ENCODE measurements at regions not wholly inside any gene's neighbourhood (a gene's known extent, or its start where the extent isn't known, plus 50 kb on each side); places are given as distances from the start of the nearest gene placed in this dataset.

DNA sequence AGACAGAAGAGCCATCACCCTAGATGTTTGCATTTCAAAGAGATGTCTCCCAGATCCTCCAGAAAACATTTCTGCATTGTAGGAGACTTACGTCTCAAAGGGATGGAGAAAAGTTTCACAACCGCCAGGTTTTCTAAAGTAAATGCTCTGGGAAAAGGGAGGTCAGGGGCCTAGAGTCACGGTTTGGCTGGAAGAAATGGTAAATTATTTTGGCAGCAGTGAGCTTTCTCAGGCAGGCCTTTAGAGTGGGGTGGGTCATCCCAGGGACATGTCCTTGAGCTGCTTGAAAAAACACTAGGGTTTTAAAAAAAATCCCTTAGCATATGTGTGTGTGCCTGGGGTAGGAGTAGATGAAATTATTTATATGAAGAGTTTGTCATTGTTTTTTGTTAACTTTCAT lies 728.8 kb downstream of the TYW1 start:
- DNase-seq = no peak
- no peaks in the 10 kb centered on the region for H3K4me1 ChIP-seq (ENCODE audit: insufficient read depth, low read length)
- H3K36me3 Mint-ChIP-seq = no peaks in the 10 kb centered on the region
- H3K4me1 Mint-ChIP-seq = no peaks in the 10 kb centered on the region
- H3K27me3 ChIP-seq (ENCODE audit: insufficient read depth, low read length, poor library complexity, severe bottlenecking) = no peaks in the 10 kb centered on the region
- H3K27ac Mint-ChIP-seq = no peak overlapping the region
- no peaks in the 10 kb centered on the region for H3K36me3 ChIP-seq (ENCODE audit: insufficient read depth, low read length)
- H3K4me3 Mint-ChIP-seq = no peak overlapping the region
- no peaks in the 10 kb centered on the region for H3K27me3 Mint-ChIP-seq
- H3K27ac ChIP-seq (ENCODE audit: low read depth, low read length) = no peak overlapping the region
- ChIA-PET POLR2A (no interaction called here), CTCF (no interaction called here)
- H3K9me3 Mint-ChIP-seq = peaks cover 3 to 17% (median 10%) of the 10 kb centered on the region in 5 donors
- H3K9me3 ChIP-seq (ENCODE audit: low read length) = no peaks in the 10 kb centered on the region
- H3K4me3 ChIP-seq (ENCODE audit: low read length) = no peak overlapping the region

DNA sequence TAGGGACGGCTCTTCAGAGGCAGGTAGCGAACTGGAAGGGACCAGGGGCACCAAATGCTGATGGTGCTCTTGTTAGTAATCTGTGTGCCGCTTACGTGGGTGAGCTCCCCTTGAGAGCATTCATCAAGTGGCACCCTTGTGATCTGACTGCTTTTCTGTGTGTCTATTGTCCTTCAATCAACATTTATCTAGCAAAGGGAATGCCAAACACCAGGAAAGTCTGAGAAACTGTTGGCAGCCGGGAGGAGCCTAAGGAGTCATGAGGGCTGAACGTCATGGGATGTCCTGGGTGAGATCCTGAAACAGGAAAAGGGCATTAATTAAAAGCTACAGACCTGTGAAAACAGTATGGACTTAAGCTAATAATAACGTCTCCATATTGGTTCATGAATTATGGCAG lies 733.1 kb downstream of the TYW1 start:
- ChIA-PET POLR2A (no interaction called here), CTCF (no interaction called here)
- Histone ChIP-seq H3K36me3 (ENCODE audit: insufficient read depth, low read length) (no peaks in the 10 kb centered on the region), H3K9me3 (ENCODE audit: low read length) (no peaks in the 10 kb centered on the region), H3K27ac (ENCODE audit: low read depth, low read length) (no peak overlapping the region), H3K27me3 (ENCODE audit: insufficient read depth, low read length, poor library complexity, severe bottlenecking) (no peaks in the 10 kb centered on the region), H3K4me3 (ENCODE audit: low read length) (no peak overlapping the region), H3K4me1 (ENCODE audit: insufficient read depth, low read length) (no peaks in the 10 kb centered on the region)
- Mint-ChIP-seq H3K9me3 (peaks cover 3 to 11% (median 6%) of the 10 kb centered on the region in 5 donors), H3K4me1 (no peaks in the 10 kb centered on the region), H3K27me3 (peaks cover 0 to 1% of the 10 kb centered on the region in 2 donors), H3K27ac (no peak overlapping the region), H3K4me3 (no peak overlapping the region), H3K36me3 (no peaks in the 10 kb centered on the region)
- no peak for DNase-seq

GRCh38 chr7:67731704-67732103 lies 735.1 kb downstream of the TYW1 start:
- Histone ChIP-seq H3K4me1 (ENCODE audit: insufficient read depth, low read length) (no peaks in the 10 kb centered on the region), H3K27me3 (ENCODE audit: insufficient read depth, low read length, poor library complexity, severe bottlenecking) (no peaks in the 10 kb centered on the region), H3K27ac (ENCODE audit: low read depth, low read length) (no peak overlapping the region), H3K36me3 (ENCODE audit: insufficient read depth, low read length) (no peaks in the 10 kb centered on the region), H3K9me3 (ENCODE audit: low read length) (no peaks in the 10 kb centered on the region), H3K4me3 (ENCODE audit: low read length) (no peak overlapping the region)
- no peak for DNase-seq
- Mint-ChIP-seq H3K27me3 (peaks cover 0 to 1% of the 10 kb centered on the region in 2 donors), H3K4me1 (no peaks in the 10 kb centered on the region), H3K36me3 (no peaks in the 10 kb centered on the region), H3K27ac (no peak overlapping the region), H3K9me3 (peaks cover 3 to 9% (median 3%) of the 10 kb centered on the region in 5 donors), H3K4me3 (no peak overlapping the region)
- POLR2A ChIA-PET = no interaction called here
- CTCF ChIA-PET = no interaction called here

- no peaks in the 10 kb centered on the region for H3K36me3 Mint-ChIP-seq
- no peak for DNase-seq
- Histone ChIP-seq H3K9me3 (ENCODE audit: low read length) (no peaks in the 10 kb centered on the region), H3K4me3 (ENCODE audit: low read length) (no peak overlapping the region), H3K27ac (ENCODE audit: low read depth, low read length) (no peak overlapping the region), H3K4me1 (ENCODE audit: insufficient read depth, low read length) (no peaks in the 10 kb centered on the region), H3K36me3 (ENCODE audit: insufficient read depth, low read length) (no peaks in the 10 kb centered on the region), H3K27me3 (ENCODE audit: insufficient read depth, low read length, poor library complexity, severe bottlenecking) (no peaks in the 10 kb centered on the region)
- H3K4me3 Mint-ChIP-seq = no peak overlapping the region
- peaks cover 0 to 14% (median 5%) of the 10 kb centered on the region in 5 donors for H3K9me3 Mint-ChIP-seq
- H3K27ac Mint-ChIP-seq = no peak overlapping the region
- H3K4me1 Mint-ChIP-seq = no peaks in the 10 kb centered on the region
- ChIA-PET CTCF (no interaction called here), POLR2A (no interaction called here)
- H3K27me3 Mint-ChIP-seq = peaks cover 0 to 4% of the 10 kb centered on the region in 2 donors
These were observed 736.3 kb downstream of the TYW1 start for GRCh38 chr7:67732898-67733297.

DNA sequence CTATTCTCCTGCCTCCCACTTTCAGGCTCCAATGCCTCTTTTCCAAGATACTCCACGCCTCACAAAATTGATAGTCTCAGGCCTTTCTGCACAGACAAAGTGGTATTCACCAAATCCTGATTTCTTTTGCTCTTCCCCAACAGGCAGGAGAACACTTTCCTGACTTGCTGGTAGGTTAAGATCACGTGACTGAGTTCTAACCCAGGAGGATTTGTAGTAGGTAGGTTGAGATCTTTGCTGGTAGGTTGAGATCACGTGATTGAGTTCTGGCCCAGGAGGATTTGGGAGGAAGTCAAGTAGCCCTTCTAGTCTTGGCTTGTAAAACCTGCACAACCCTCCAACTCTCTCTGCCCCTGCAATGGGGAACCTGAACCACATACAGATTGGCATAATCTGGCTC lies 741.5 kb downstream of the TYW1 start:
- CTCF ChIA-PET = no interaction called here

GRCh38 chr7:67738958-67739357 lies 742.3 kb downstream of the TYW1 start:
- ChIA-PET CTCF (no interaction called here), POLR2A (no interaction called here)
- Histone ChIP-seq H3K9me3 (ENCODE audit: low read length) (no peaks in the 10 kb centered on the region), H3K36me3 (ENCODE audit: insufficient read depth, low read length) (no peaks in the 10 kb centered on the region), H3K4me3 (ENCODE audit: low read length) (no peak overlapping the region), H3K4me1 (ENCODE audit: insufficient read depth, low read length) (no peaks in the 10 kb centered on the region), H3K27me3 (ENCODE audit: insufficient read depth, low read length, poor library complexity, severe bottlenecking) (no peaks in the 10 kb centered on the region), H3K27ac (ENCODE audit: low read depth, low read length) (no peak overlapping the region)
- peaks cover 0 to 15% (median 9%) of the 10 kb centered on the region in 5 donors for H3K9me3 Mint-ChIP-seq
- H3K4me1 Mint-ChIP-seq = no peaks in the 10 kb centered on the region
- H3K27me3 Mint-ChIP-seq = peaks cover 0 to 4% of the 10 kb centered on the region in 2 donors
- no peak overlapping the region for H3K4me3 Mint-ChIP-seq
- H3K36me3 Mint-ChIP-seq = no peaks in the 10 kb centered on the region
- no peak overlapping the region for H3K27ac Mint-ChIP-seq
- no peak for DNase-seq

More for the DNA sequence above, 741.5 kb downstream of the TYW1 start:
- Mint-ChIP-seq H3K27ac (no peak overlapping the region), H3K36me3 (no peaks in the 10 kb centered on the region), H3K4me1 (no peaks in the 10 kb centered on the region), H3K27me3 (peaks cover 0 to 4% of the 10 kb centered on the region in 2 donors), H3K9me3 (peaks cover 0 to 15% (median 12%) of the 10 kb centered on the region in 5 donors), H3K4me3 (no peak overlapping the region)
- H3K27ac ChIP-seq (ENCODE audit: low read depth, low read length) = no peak overlapping the region
- POLR2A ChIA-PET = no interaction called here
- DNase-seq = no peak
- H3K27me3 ChIP-seq (ENCODE audit: insufficient read depth, low read length, poor library complexity, severe bottlenecking) = no peaks in the 10 kb centered on the region
- H3K36me3 ChIP-seq (ENCODE audit: insufficient read depth, low read length) = no peaks in the 10 kb centered on the region
- H3K9me3 ChIP-seq (ENCODE audit: low read length) = no peaks in the 10 kb centered on the region
- H3K4me1 ChIP-seq (ENCODE audit: insufficient read depth, low read length) = no peaks in the 10 kb centered on the region
- H3K4me3 ChIP-seq (ENCODE audit: low read length) = no peak overlapping the region

GRCh38 chr7:67743501-67743900 lies 746.9 kb downstream of the TYW1 start:
- Mint-ChIP-seq H3K9me3 (peaks cover 0 to 21% (median 8%) of the 10 kb centered on the region in 5 donors), H3K27ac (no peak overlapping the region), H3K27me3 (no peaks in the 10 kb centered on the region), H3K36me3 (no peaks in the 10 kb centered on the region), H3K4me1 (no peaks in the 10 kb centered on the region), H3K4me3 (no peak overlapping the region)
- H3K4me1 ChIP-seq (ENCODE audit: insufficient read depth, low read length) = no peaks in the 10 kb centered on the region
- no peaks in the 10 kb centered on the region for H3K27me3 ChIP-seq (ENCODE audit: insufficient read depth, low read length, poor library complexity, severe bottlenecking)
- ChIA-PET POLR2A (no interaction called here), CTCF (interaction anchor here (1.0 kb wide), 1 partner anchor 9 kb away, joined by 3 read pairs; no protein-coding TSS in a partner anchor)
- H3K4me3 ChIP-seq (ENCODE audit: low read length) = no peak overlapping the region
- no peak for DNase-seq
- H3K27ac ChIP-seq (ENCODE audit: low read depth, low read length) = no peak overlapping the region
- no peaks in the 10 kb centered on the region for H3K9me3 ChIP-seq (ENCODE audit: low read length)
- H3K36me3 ChIP-seq (ENCODE audit: insufficient read depth, low read length) = no peaks in the 10 kb centered on the region

GRCh38 chr7:67752227-67752626 lies 755.6 kb downstream of the TYW1 start:
- no peaks in the 10 kb centered on the region for H3K9me3 ChIP-seq (ENCODE audit: low read length)
- H3K4me1 ChIP-seq (ENCODE audit: insufficient read depth, low read length) = no peaks in the 10 kb centered on the region
- no peak overlapping the region for H3K4me3 ChIP-seq (ENCODE audit: low read length)
- ChIA-PET CTCF (interaction anchor here (1.1 kb wide), 1 partner anchor 8 kb away, joined by 3 read pairs; no protein-coding TSS in a partner anchor), POLR2A (no interaction called here)
- Mint-ChIP-seq H3K9me3 (peaks cover 0 to 8% (median 6%) of the 10 kb centered on the region in 5 donors), H3K4me3 (no peak overlapping the region), H3K27me3 (no peaks in the 10 kb centered on the region), H3K4me1 (no peaks in the 10 kb centered on the region), H3K27ac (no peak overlapping the region), H3K36me3 (no peaks in the 10 kb centered on the region)
- no peak for DNase-seq
- no peak overlapping the region for H3K27ac ChIP-seq (ENCODE audit: low read depth, low read length)
- no peaks in the 10 kb centered on the region for H3K27me3 ChIP-seq (ENCODE audit: insufficient read depth, low read length, poor library complexity, severe bottlenecking)
- no peaks in the 10 kb centered on the region for H3K36me3 ChIP-seq (ENCODE audit: insufficient read depth, low read length)

DNA sequence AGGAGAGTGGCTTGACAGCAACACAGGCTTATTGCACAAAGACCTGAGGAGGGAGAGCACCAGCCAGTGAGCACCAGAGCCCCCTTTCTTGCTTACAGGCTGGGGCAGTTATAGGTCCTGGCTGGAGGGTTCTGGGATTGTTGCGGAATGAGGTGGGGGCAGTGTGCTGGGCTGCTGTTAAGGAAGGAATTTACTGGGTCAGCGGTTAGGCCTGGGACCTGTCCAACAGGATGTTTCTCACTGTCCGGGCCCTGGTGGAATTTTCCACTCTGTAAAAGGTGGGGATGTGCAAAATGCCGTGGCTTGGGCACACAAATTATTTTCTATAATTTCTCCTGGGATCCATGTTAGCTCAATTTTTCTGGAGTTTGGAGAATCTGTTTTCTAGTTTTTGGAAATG lies 757.3 kb downstream of the TYW1 start:
- Mint-ChIP-seq H3K4me1 (no peaks in the 10 kb centered on the region), H3K27ac (no peak overlapping the region), H3K9me3 (peaks cover 2 to 8% (median 3%) of the 10 kb centered on the region in 5 donors), H3K36me3 (no peaks in the 10 kb centered on the region), H3K4me3 (no peak overlapping the region), H3K27me3 (no peaks in the 10 kb centered on the region)
- Histone ChIP-seq H3K4me3 (ENCODE audit: low read length) (no peak overlapping the region), H3K27me3 (ENCODE audit: insufficient read depth, low read length, poor library complexity, severe bottlenecking) (no peaks in the 10 kb centered on the region), H3K36me3 (ENCODE audit: insufficient read depth, low read length) (no peaks in the 10 kb centered on the region), H3K9me3 (ENCODE audit: low read length) (no peaks in the 10 kb centered on the region), H3K4me1 (ENCODE audit: insufficient read depth, low read length) (no peaks in the 10 kb centered on the region), H3K27ac (ENCODE audit: low read depth, low read length) (no peak overlapping the region)
- DNase-seq = no peak
- POLR2A ChIA-PET = no interaction called here
- CTCF ChIA-PET = no interaction called here
